ENCODE measurements at regions not wholly inside any gene's neighbourhood (a gene's known extent, or its start where the extent isn't known, plus 50 kb on each side); places are given as distances from the start of the nearest gene placed in this dataset.

- Histone ChIP-seq H3K4me3 (ENCODE audit: low read length) (no peak overlapping the region), H3K9ac (ENCODE audit: extremely low read depth, low read length, poor library complexity, severe bottlenecking) (no peak overlapping the region), H3K9me3 (ENCODE audit: control insufficient read depth, low read length) (no peaks in the 10 kb centered on the region), H3K27ac (ENCODE audit: low read depth, low read length) (no peak overlapping the region), H3K36me3 (ENCODE audit: control insufficient read depth, insufficient read depth, low read length) (no peaks in the 10 kb centered on the region), H3K4me1 (ENCODE audit: control insufficient read depth, insufficient read depth, low read length) (no peaks in the 10 kb centered on the region), H3K27me3 (ENCODE audit: control insufficient read depth, insufficient read depth, low read length, poor library complexity, severe bottlenecking) (no peaks in the 10 kb centered on the region)
- Mint-ChIP-seq H3K9me3 (no peaks in the 10 kb centered on the region), H3K4me3 (no peak overlapping the region), H3K36me3 (ENCODE audit: low read depth) (no peaks in the 10 kb centered on the region), H3K27ac (no peak overlapping the region), H3K4me1 (no peaks in the 10 kb centered on the region), H3K27me3 (ENCODE audit: insufficient read depth) (no peaks in the 10 kb centered on the region)
- TF ChIP-seq CTCF (conservative IDR thresholded peaks at IDR 0.05): no peak
- no peak for DNase-seq
Observed at GRCh38 chr3:168489301-168489700, 393.6 kb upstream of the GOLIM4 start.

GRCh38 chr3:168485936-168486335 lies 390.2 kb upstream of the GOLIM4 start:
- Histone ChIP-seq H3K9me3 (ENCODE audit: control insufficient read depth, low read length) (no peaks in the 10 kb centered on the region), H3K4me1 (ENCODE audit: control insufficient read depth, insufficient read depth, low read length) (no peaks in the 10 kb centered on the region), H3K36me3 (ENCODE audit: control insufficient read depth, insufficient read depth, low read length) (no peaks in the 10 kb centered on the region), H3K27me3 (ENCODE audit: control insufficient read depth, insufficient read depth, low read length, poor library complexity, severe bottlenecking) (no peaks in the 10 kb centered on the region), H3K27ac (ENCODE audit: low read depth, low read length) (no peak overlapping the region), H3K4me3 (ENCODE audit: low read length) (no peak overlapping the region), H3K9ac (ENCODE audit: extremely low read depth, low read length, poor library complexity, severe bottlenecking) (no peak overlapping the region)
- Mint-ChIP-seq H3K4me3 (no peak overlapping the region), H3K9me3 (no peaks in the 10 kb centered on the region), H3K27ac (no peak overlapping the region), H3K4me1 (no peaks in the 10 kb centered on the region), H3K36me3 (ENCODE audit: low read depth) (no peaks in the 10 kb centered on the region), H3K27me3 (ENCODE audit: insufficient read depth) (no peaks in the 10 kb centered on the region)
- 89 to 100% methylated on average over 2 of the region's 2 CpGs for WGBS, 2 experiments (ENCODE audit: insufficient coverage in 1 of 2, insufficient read length in 1 of 2)
- no peak for DNase-seq
- TF ChIP-seq CTCF (conservative IDR thresholded peaks at IDR 0.05): no peak

- Histone ChIP-seq H3K4me1 (ENCODE audit: control insufficient read depth, insufficient read depth, low read length) (peaks cover 11% of the 10 kb centered on the region), H3K27me3 (ENCODE audit: control insufficient read depth, insufficient read depth, low read length, poor library complexity, severe bottlenecking) (no peaks in the 10 kb centered on the region), H3K4me3 (ENCODE audit: low read length) (no peak overlapping the region), H3K27ac (ENCODE audit: low read depth, low read length) (peak overlapping the region; percentile 44), H3K9ac (ENCODE audit: extremely low read depth, low read length, poor library complexity, severe bottlenecking) (no peak overlapping the region), H3K36me3 (ENCODE audit: control insufficient read depth, insufficient read depth, low read length) (no peaks in the 10 kb centered on the region), H3K9me3 (ENCODE audit: control insufficient read depth, low read length) (no peaks in the 10 kb centered on the region)
- Mint-ChIP-seq H3K9me3 (no peaks in the 10 kb centered on the region), H3K27me3 (ENCODE audit: insufficient read depth) (no peaks in the 10 kb centered on the region), H3K4me1 (peaks cover 9% of the 10 kb centered on the region), H3K36me3 (ENCODE audit: low read depth) (no peaks in the 10 kb centered on the region), H3K4me3 (no peak overlapping the region), H3K27ac (no peak overlapping the region)
- DNase-seq: no peak
- no peak for TF ChIP-seq CTCF (conservative IDR thresholded peaks at IDR 0.05)
- WGBS, 2 experiments (ENCODE audit: insufficient coverage in 1 of 2, insufficient read length in 1 of 2): 82 to 95% methylated on average over 6 to 11 of the region's 11 CpGs
Observed at GRCh38 chr3:168476360-168476980, 380.7 kb upstream of the GOLIM4 start.

All from endodermal cell (in vitro differentiated cells).